SK-N-SH treated with all-trans-retinoic acid at 6 μM for 48 hours (cell line): ENCODE measurements at regions not wholly inside any gene's neighbourhood (a gene's known extent, or its start where the extent isn't known, plus 50 kb on each side); places are given as distances from the start of the nearest gene placed in this dataset.

Experiments used
- ATAC-seq: fragments of 200-7000 bp; cut with Tn5 transposase; 3 replicates; pipeline ENCODE4 v1.9.1; 2020; ENCODE audit warnings: mild to moderate bottlenecking, moderate library complexity
- ARNTL ChIP-seq: fragments of 450-650 bp; formaldehyde crosslinking; IDR thresholded peaks from 2 replicates; pipeline ENCODE4 v1.5.0; 2020; ENCODE audit warnings: low read depth, mild to moderate bottlenecking, moderate library complexity, borderline replicate concordance
- BACH2 ChIP-seq: fragments of 250-450 bp; sonication (Bioruptor Pico); IDR thresholded peaks from 2 replicates; pipeline ENCODE4 v1.9.0; 2021; ENCODE audit warnings: mild to moderate bottlenecking, borderline replicate concordance
- CSDC2 ChIP-seq: fragments of 250-450 bp; sonication (Bioruptor Pico); IDR thresholded peaks from 2 replicates; pipeline ENCODE4 v1.5.0; 2020; ENCODE audit warnings: mild to moderate bottlenecking, moderate library complexity
- ESRRG ChIP-seq: fragments of 250-450 bp; sonication (Bioruptor Pico); IDR thresholded peaks from 2 replicates; pipeline ENCODE4 v1.6.1; 2021; ENCODE audit warnings: mild to moderate bottlenecking
- GLIS3 ChIP-seq: fragments of 250-450 bp; sonication (Bioruptor Pico); IDR thresholded peaks from 2 replicates; pipeline ENCODE4 v1.5.0; 2020; ENCODE audit warnings: mild to moderate bottlenecking, moderate library complexity
- ISL1 ChIP-seq: fragments of 250-450 bp; sonication (Bioruptor Pico); IDR thresholded peaks from 2 replicates; pipeline ENCODE4 v2.1.2; 2022; ENCODE audit warnings: mild to moderate bottlenecking, moderate library complexity
- OSR1 ChIP-seq: fragments of 250-450 bp; sonication (Bioruptor Pico); IDR thresholded peaks from 2 replicates; pipeline ENCODE4 v1.8.0; 2022; ENCODE audit warnings: moderate library complexity, mild to moderate bottlenecking, inconsistent platforms
- PPARA ChIP-seq: fragments of 250-450 bp; sonication (Bioruptor Pico); IDR thresholded peaks from 2 replicates; pipeline ENCODE4 v1.5.0; 2020; ENCODE audit warnings: mild to moderate bottlenecking, borderline replicate concordance
- RARB ChIP-seq: fragments of 250-450 bp; sonication (Bioruptor Pico); IDR thresholded peaks from 2 replicates; pipeline ENCODE4 v1.8.0; 2021; ENCODE audit warnings: mild to moderate bottlenecking, moderate library complexity
- SNAI2 ChIP-seq: fragments of 250-450 bp; sonication (Bioruptor Pico); IDR thresholded peaks from 2 replicates; pipeline ENCODE4 v1.5.0; 2020; ENCODE audit warnings: mild to moderate bottlenecking, moderate library complexity
- TCF4 ChIP-seq: fragments of 250-450 bp; sonication (Bioruptor Pico); IDR thresholded peaks from 2 replicates; pipeline ENCODE4 v1.8.0; 2021; ENCODE audit warnings: mild to moderate bottlenecking, moderate library complexity, borderline replicate concordance
- TOX ChIP-seq: fragments of 250-450 bp; sonication (Bioruptor Pico); IDR thresholded peaks from 2 replicates; pipeline ENCODE4 v1.8.0; 2021; ENCODE audit warnings: mild to moderate bottlenecking, moderate library complexity, borderline replicate concordance
- ZC3H10 ChIP-seq: fragments of 250-450 bp; sonication (Bioruptor Pico); IDR thresholded peaks from 2 replicates; pipeline ENCODE4 v1.5.1; 2021; ENCODE audit warnings: mild to moderate bottlenecking, moderate library complexity
- ZFP3 ChIP-seq: fragments of 250-450 bp; sonication (Bioruptor Pico); IDR thresholded peaks from 2 replicates; pipeline ENCODE4 v1.5.0; 2020; ENCODE audit warnings: mild to moderate bottlenecking, moderate library complexity
- ZFP30 ChIP-seq: fragments of 450-650 bp; formaldehyde crosslinking; IDR thresholded peaks from 2 replicates; pipeline ENCODE4 v1.5.0; 2022; ENCODE audit warnings: mild to moderate bottlenecking, moderate library complexity
- ZNF565 ChIP-seq: fragments of 450-650 bp; formaldehyde crosslinking; conservative IDR thresholded peaks from 2 replicates; pipeline ENCODE4 v1.5.0; 2020; ENCODE audit warnings: low read depth, mild to moderate bottlenecking, moderate library complexity
- ZNF70 ChIP-seq: fragments of 450-650 bp; formaldehyde crosslinking; IDR thresholded peaks from 2 replicates; pipeline ENCODE4 v1.5.0; 2020; ENCODE audit warnings: mild to moderate bottlenecking, moderate library complexity
- ZNF8 ChIP-seq: fragments of 450-650 bp; formaldehyde crosslinking; IDR thresholded peaks from 2 replicates; pipeline ENCODE4 v1.5.0; 2020; ENCODE audit warnings: mild to moderate bottlenecking, moderate library complexity
- TF ChIP-seq, protein P1 (sequence below): fragments of 250-450 bp; sonication (Bioruptor Pico); IDR thresholded peaks from 2 replicates; pipeline ENCODE4 v1.5.1; 2020; ENCODE audit warnings: low read depth, mild to moderate bottlenecking, moderate library complexity
- TF ChIP-seq, protein P2 (sequence below): fragments of 250-450 bp; sonication (Bioruptor Pico); IDR thresholded peaks from 2 replicates; pipeline ENCODE4 v1.8.0; 2020; ENCODE audit warnings: mild to moderate bottlenecking, moderate library complexity, borderline replicate concordance
- TF ChIP-seq, protein P3 (sequence below): fragments of 250-450 bp; sonication (Bioruptor Pico); IDR thresholded peaks from 2 replicates; pipeline ENCODE4 v1.5.0; 2020; ENCODE audit warnings: mild to moderate bottlenecking, moderate library complexity
- TF ChIP-seq, protein P4 (sequence below): fragments of 250-450 bp; sonication (Bioruptor Pico); IDR thresholded peaks from 2 replicates; pipeline ENCODE4 v1.8.0; 2021; ENCODE audit warnings: low read depth, mild to moderate bottlenecking, moderate library complexity, borderline replicate concordance

GRCh38 chr9:99405359-99405758 lies 183.3 kb downstream of the SEC61B start (continued):
- TF ChIP-seq ZC3H10 (CRISPR knock-in tag) (no peak), GLIS3 (CRISPR knock-in tag) (no peak), CSDC2 (no peak), TOX (no peak), TCF4 (no peak), ZNF8 (no peak), RARB (CRISPR knock-in tag) (no peak)
- TF ChIP-seq, protein P1, sequence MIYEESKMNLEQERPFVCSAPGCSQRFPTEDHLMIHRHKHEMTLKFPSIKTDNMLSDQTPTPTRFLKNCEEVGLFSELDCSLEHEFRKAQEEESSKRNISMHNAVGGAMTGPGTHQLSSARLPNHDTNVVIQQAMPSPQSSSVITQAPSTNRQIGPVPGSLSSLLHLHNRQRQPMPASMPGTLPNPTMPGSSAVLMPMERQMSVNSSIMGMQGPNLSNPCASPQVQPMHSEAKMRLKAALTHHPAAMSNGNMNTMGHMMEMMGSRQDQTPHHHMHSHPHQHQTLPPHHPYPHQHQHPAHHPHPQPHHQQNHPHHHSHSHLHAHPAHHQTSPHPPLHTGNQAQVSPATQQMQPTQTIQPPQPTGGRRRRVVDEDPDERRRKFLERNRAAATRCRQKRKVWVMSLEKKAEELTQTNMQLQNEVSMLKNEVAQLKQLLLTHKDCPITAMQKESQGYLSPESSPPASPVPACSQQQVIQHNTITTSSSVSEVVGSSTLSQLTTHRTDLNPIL (CRISPR knock-in tag) = no peak
- TF ChIP-seq, protein P2, sequence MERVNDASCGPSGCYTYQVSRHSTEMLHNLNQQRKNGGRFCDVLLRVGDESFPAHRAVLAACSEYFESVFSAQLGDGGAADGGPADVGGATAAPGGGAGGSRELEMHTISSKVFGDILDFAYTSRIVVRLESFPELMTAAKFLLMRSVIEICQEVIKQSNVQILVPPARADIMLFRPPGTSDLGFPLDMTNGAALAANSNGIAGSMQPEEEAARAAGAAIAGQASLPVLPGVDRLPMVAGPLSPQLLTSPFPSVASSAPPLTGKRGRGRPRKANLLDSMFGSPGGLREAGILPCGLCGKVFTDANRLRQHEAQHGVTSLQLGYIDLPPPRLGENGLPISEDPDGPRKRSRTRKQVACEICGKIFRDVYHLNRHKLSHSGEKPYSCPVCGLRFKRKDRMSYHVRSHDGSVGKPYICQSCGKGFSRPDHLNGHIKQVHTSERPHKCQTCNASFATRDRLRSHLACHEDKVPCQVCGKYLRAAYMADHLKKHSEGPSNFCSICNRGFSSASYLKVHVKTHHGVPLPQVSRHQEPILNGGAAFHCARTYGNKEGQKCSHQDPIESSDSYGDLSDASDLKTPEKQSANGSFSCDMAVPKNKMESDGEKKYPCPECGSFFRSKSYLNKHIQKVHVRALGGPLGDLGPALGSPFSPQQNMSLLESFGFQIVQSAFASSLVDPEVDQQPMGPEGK (CRISPR knock-in tag) = no peak

DNA sequence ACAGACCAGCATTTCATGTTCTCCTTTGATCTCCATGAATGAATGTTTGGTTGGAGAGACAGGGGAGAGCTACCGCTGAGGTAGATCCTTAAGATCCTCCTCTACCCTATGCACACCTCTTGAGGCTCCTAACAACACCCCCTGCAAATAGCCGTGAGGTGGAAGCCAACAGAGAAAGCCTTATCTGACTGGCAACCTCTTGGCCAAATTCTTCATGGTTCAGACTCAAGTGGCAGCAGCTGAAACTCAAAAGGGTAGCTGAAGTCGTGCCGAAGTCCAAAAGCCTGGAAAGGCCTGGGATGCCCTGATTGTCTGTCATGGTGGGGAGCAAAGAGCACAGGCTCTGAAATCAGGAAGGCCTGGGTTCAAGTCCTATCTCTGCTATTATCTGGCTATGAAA lies 184.9 kb downstream of the SEC61B start:
- TF ChIP-seq TOX = no peak
- TF ChIP-seq RARB (CRISPR knock-in tag) = no peak
- TF ChIP-seq PPARA (CRISPR knock-in tag) = no peak
- no peak for TF ChIP-seq ZNF8
- no peak for TF ChIP-seq CSDC2
- TF ChIP-seq, protein P3, sequence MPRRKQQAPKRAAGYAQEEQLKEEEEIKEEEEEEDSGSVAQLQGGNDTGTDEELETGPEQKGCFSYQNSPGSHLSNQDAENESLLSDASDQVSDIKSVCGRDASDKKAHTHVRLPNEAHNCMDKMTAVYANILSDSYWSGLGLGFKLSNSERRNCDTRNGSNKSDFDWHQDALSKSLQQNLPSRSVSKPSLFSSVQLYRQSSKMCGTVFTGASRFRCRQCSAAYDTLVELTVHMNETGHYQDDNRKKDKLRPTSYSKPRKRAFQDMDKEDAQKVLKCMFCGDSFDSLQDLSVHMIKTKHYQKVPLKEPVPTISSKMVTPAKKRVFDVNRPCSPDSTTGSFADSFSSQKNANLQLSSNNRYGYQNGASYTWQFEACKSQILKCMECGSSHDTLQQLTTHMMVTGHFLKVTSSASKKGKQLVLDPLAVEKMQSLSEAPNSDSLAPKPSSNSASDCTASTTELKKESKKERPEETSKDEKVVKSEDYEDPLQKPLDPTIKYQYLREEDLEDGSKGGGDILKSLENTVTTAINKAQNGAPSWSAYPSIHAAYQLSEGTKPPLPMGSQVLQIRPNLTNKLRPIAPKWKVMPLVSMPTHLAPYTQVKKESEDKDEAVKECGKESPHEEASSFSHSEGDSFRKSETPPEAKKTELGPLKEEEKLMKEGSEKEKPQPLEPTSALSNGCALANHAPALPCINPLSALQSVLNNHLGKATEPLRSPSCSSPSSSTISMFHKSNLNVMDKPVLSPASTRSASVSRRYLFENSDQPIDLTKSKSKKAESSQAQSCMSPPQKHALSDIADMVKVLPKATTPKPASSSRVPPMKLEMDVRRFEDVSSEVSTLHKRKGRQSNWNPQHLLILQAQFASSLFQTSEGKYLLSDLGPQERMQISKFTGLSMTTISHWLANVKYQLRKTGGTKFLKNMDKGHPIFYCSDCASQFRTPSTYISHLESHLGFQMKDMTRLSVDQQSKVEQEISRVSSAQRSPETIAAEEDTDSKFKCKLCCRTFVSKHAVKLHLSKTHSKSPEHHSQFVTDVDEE (CRISPR knock-in tag) = no peak
- TF ChIP-seq, protein P2 (CRISPR knock-in tag) = no peak
- TF ChIP-seq, protein P1 (CRISPR knock-in tag) = no peak
- no peak for TF ChIP-seq ARNTL (CRISPR knock-in tag)
- no peak for TF ChIP-seq OSR1 (CRISPR knock-in tag)
- no peak for TF ChIP-seq ESRRG (CRISPR knock-in tag)
- TF ChIP-seq, protein P4, sequence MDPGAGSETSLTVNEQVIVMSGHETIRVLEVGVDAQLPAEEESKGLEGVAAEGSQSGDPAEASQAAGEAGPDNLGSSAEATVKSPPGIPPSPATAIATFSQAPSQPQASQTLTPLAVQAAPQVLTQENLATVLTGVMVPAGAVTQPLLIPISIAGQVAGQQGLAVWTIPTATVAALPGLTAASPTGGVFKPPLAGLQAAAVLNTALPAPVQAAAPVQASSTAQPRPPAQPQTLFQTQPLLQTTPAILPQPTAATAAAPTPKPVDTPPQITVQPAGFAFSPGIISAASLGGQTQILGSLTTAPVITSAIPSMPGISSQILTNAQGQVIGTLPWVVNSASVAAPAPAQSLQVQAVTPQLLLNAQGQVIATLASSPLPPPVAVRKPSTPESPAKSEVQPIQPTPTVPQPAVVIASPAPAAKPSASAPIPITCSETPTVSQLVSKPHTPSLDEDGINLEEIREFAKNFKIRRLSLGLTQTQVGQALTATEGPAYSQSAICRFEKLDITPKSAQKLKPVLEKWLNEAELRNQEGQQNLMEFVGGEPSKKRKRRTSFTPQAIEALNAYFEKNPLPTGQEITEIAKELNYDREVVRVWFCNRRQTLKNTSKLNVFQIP (CRISPR knock-in tag) = no peak
- no peak for TF ChIP-seq ZFP3 (CRISPR knock-in tag)
- no peak for TF ChIP-seq ZNF565 (CRISPR knock-in tag)
- no peak for TF ChIP-seq GLIS3 (CRISPR knock-in tag)
- no peak for TF ChIP-seq BACH2
- TF ChIP-seq ZFP30 (CRISPR knock-in tag) = no peak
- no peak for TF ChIP-seq ZNF70
- TF ChIP-seq TCF4 = no peak
- TF ChIP-seq ISL1 = no peak
- ATAC-seq = no peak

- TF ChIP-seq SNAI2 (CRISPR knock-in tag) = no peak
- TF ChIP-seq, protein P1 (CRISPR knock-in tag) = no peak
- no peak for TF ChIP-seq GLIS3 (CRISPR knock-in tag)
- TF ChIP-seq, protein P2 (CRISPR knock-in tag) = no peak
- TF ChIP-seq OSR1 (CRISPR knock-in tag) = no peak
- TF ChIP-seq, protein P4 (CRISPR knock-in tag) = no peak
- TF ChIP-seq PPARA (CRISPR knock-in tag) = no peak
- ATAC-seq = peak; percentile 79
Measured at GRCh38 chr9:99411068-99411467, 189.0 kb downstream of the SEC61B start.
